ENCODE measurements at regions not wholly inside any gene's neighbourhood (a gene's known extent, or its start where the extent isn't known, plus 50 kb on each side); places are given as distances from the start of the nearest gene placed in this dataset.

- no peak for DNase-seq
These were observed 77.5 kb upstream of the SALL3 start for GRCh38 chr18:78901923-78902794.

- no peak for DNase-seq
These were observed 76.7 kb upstream of the SALL3 start for GRCh38 chr18:78902795-78903435.

GRCh38 chr18:78903436-78904178, 76.0 kb upstream of the SALL3 start:
- no peak for DNase-seq

GRCh38 chr18:78904179-78904531, 75.5 kb upstream of the SALL3 start:
- no peak for DNase-seq

GRCh38 chr18:78905334-78905733, 74.3 kb upstream of the SALL3 start:
- DNase-seq, result no peak

- no peak for DNase-seq
These were observed 73.6 kb upstream of the SALL3 start for GRCh38 chr18:78906066-78906465.

- DNase-seq, result no peak
These were observed 71.0 kb upstream of the SALL3 start for GRCh38 chr18:78908462-78909260.

- no peak for DNase-seq
These were observed 67.8 kb upstream of the SALL3 start for GRCh38 chr18:78911751-78912283.

- no peak for DNase-seq
These were observed 67.3 kb upstream of the SALL3 start for GRCh38 chr18:78912336-78912735.

GRCh38 chr18:78912844-78913243, 66.8 kb upstream of the SALL3 start:
- no peak for DNase-seq

GRCh38 chr18:78913395-78913794, 66.2 kb upstream of the SALL3 start:
- DNase-seq, result no peak

- DNase-seq, result no peak
These were observed 65.8 kb upstream of the SALL3 start for GRCh38 chr18:78913830-78914231.

- DNase-seq, result no peak
These were observed 65.2 kb upstream of the SALL3 start for GRCh38 chr18:78914249-78914935.

GRCh38 chr18:78915446-78916008, 64.1 kb upstream of the SALL3 start:
- no peak for DNase-seq

- DNase-seq, result no peak
These were observed 60.9 kb upstream of the SALL3 start for GRCh38 chr18:78918707-78919106.

GRCh38 chr18:78919956-78920355, 59.7 kb upstream of the SALL3 start:
- DNase-seq, result no peak

- no peak for DNase-seq
These were observed 59.0 kb upstream of the SALL3 start for GRCh38 chr18:78920456-78921138.

- no peak for DNase-seq
These were observed 56.8 kb upstream of the SALL3 start for GRCh38 chr18:78922856-78923255.

GRCh38 chr18:78924301-78924700, 55.3 kb upstream of the SALL3 start:
- no peak for DNase-seq

GRCh38 chr18:78924786-78925540, 54.7 kb upstream of the SALL3 start:
- no peak for DNase-seq

All from NCI-H187 (cell line).